ENCODE measurements at regions not wholly inside any gene's neighbourhood (a gene's known extent, or its start where the extent isn't known, plus 50 kb on each side); places are given as distances from the start of the nearest gene placed in this dataset.
A peak's percentile ranks its signal among the peaks of the same experiment; 100 is the strongest.

DNA sequence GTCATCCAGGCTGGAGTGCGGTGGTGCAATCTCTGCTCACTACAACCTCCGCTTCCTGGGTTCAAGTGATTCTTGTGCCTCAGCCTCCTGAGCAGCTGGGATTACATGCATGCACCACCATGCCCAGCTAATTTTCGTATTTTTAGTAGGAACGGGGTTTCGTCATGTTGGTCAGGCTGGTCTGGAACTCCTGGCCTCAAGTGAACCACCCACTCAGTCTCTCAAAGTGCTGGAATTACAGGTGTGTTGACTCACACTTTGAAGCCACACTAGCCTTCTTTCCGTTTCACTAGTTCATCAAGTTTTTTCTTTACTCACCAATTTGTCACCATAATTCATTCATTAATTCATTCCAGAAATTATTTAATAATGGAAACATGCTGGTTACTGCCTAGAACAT is 298.4 kb upstream of the MTNR1B start:
- H3K9me3 ChIP-seq, result no peaks in the 10 kb centered on the region
- TF ChIP-seq, protein P1, sequence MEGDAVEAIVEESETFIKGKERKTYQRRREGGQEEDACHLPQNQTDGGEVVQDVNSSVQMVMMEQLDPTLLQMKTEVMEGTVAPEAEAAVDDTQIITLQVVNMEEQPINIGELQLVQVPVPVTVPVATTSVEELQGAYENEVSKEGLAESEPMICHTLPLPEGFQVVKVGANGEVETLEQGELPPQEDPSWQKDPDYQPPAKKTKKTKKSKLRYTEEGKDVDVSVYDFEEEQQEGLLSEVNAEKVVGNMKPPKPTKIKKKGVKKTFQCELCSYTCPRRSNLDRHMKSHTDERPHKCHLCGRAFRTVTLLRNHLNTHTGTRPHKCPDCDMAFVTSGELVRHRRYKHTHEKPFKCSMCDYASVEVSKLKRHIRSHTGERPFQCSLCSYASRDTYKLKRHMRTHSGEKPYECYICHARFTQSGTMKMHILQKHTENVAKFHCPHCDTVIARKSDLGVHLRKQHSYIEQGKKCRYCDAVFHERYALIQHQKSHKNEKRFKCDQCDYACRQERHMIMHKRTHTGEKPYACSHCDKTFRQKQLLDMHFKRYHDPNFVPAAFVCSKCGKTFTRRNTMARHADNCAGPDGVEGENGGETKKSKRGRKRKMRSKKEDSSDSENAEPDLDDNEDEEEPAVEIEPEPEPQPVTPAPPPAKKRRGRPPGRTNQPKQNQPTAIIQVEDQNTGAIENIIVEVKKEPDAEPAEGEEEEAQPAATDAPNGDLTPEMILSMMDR (IDR thresholded peaks at IDR 0.05), result no peak
- peaks cover 0 to 1% of the 10 kb centered on the region in 2 donors for H3K4me1 ChIP-seq
- no peaks in the 10 kb centered on the region for H3K36me3 ChIP-seq
- DNase-seq (ENCODE audit: low spot score), result no peak
- H3K27ac ChIP-seq, result no peak overlapping the region
- no peaks in the 10 kb centered on the region for H3K27me3 ChIP-seq
- no peak overlapping the region for H3K4me3 ChIP-seq

DNA sequence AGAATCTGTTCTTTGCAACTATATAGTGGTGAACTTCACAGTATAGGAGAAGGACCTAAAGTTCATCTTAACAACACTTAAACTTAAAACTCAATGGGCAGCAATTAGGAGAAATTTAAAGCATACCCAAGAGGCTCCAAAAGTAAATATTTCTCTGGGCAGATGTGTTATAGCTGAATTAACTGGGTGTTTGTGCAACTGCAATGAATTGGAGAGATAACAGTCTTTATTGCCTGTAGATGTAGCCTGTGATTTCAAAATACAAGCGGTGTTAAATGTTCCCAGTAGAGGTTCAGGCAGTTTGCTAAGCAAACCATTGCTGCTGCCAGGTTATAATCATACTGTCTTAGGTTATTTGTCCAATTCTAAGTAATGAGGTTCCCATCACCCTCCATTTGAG is 294.1 kb upstream of the MTNR1B start:
- H3K9me3 ChIP-seq, result no peaks in the 10 kb centered on the region
- H3K36me3 ChIP-seq, result no peaks in the 10 kb centered on the region
- peaks cover 0 to 12% of the 10 kb centered on the region in 2 donors for H3K4me1 ChIP-seq
- H3K4me3 ChIP-seq, result no peak overlapping the region
- no peak overlapping the region for H3K27ac ChIP-seq
- TF ChIP-seq, protein P1 (IDR thresholded peaks at IDR 0.05), result no peak
- H3K27me3 ChIP-seq, result no peaks in the 10 kb centered on the region
- DNase-seq (ENCODE audit: low spot score), result no peak

DNA sequence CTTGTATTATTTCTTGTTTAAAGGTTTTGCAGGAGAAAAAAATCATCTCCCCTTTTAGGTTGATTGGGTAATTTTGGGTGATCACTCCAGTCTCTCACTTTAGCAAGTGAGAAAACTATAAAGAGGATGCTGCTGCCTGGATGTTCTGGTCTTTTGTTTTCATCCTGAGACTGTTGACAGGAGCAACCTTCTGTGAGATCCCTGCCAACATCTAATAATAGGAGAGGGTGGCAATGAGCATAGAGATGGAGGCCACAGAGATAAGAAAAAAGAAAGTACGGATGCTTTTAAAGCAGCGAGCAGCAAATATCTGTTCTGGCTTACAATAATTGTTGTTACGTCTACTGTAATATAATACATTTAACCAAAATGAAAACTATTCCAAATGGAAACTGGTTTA is 293.6 kb upstream of the MTNR1B start:
- H3K27me3 ChIP-seq, result no peaks in the 10 kb centered on the region
- H3K27ac ChIP-seq, result peak overlapping the region; percentile 7 to 60
- no peaks in the 10 kb centered on the region for H3K36me3 ChIP-seq
- H3K9me3 ChIP-seq, result no peaks in the 10 kb centered on the region
- TF ChIP-seq, protein P1 (IDR thresholded peaks at IDR 0.05), result no peak
- DNase-seq (ENCODE audit: low spot score), result no peak
- H3K4me3 ChIP-seq, result no peak overlapping the region
- peaks cover 0 to 12% of the 10 kb centered on the region in 2 donors for H3K4me1 ChIP-seq

DNA sequence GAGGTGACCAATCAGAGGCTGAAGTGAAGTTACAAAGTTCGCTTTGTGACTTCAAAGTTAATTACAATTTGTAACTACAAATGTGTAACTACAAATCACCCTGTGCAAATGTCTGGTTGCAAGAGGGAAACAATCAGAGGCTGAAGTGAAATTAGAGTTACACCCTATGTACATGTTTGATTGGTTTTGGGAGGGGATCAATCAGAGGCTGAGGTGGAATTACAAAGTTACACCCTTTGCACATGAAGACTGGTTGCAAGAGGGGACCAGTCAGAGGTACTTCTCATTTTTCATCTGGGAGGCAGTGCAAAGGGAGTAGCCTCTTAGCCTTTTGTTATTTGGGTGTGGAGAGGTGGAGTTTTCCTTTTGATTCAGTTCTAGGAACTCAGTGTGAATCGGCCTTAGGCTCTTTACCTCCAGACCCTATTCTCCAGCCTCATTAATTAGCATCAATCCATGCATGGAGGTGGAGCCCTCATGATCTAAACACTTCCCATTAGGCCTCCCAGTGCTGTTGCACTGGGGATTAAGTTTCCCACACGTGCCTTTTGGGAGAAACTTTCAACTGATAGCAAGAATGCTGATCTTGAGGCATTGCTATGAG is 291.3 kb upstream of the MTNR1B start:
- no peak overlapping the region for H3K4me3 ChIP-seq
- no peaks in the 10 kb centered on the region for H3K9me3 ChIP-seq
- DNase-seq (ENCODE audit: low spot score), result no peak
- H3K27me3 ChIP-seq, result no peaks in the 10 kb centered on the region
- TF ChIP-seq, protein P1 (IDR thresholded peaks at IDR 0.05), result no peak
- H3K27ac ChIP-seq, result no peak overlapping the region
- peaks cover 0 to 12% of the 10 kb centered on the region in 2 donors for H3K4me1 ChIP-seq
- no peaks in the 10 kb centered on the region for H3K36me3 ChIP-seq

DNA sequence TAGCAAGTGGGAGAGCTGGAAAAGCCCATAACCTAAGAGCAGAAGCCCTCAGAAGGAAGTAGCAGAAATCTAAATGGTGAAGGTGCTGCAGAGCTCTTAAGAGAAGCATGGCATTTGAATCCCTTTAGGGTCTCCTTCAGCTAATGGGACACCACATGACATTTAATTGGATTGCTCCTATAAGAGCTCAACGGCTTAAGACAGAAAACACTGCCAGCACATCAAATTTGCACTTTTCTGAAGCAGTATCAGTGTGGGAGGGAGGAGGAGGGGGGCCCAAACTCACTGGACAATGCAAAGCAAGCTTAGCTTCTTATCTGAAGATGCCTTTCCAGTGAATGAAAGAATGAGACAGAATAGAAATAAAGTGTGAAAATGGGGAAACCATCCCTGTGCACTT is 287.9 kb upstream of the MTNR1B start:
- no peaks in the 10 kb centered on the region for H3K9me3 ChIP-seq
- no peak overlapping the region for H3K4me3 ChIP-seq
- no peaks in the 10 kb centered on the region for H3K27me3 ChIP-seq
- H3K4me1 ChIP-seq, result peaks cover 0 to 6% of the 10 kb centered on the region in 2 donors
- H3K27ac ChIP-seq, result no peak overlapping the region
- H3K36me3 ChIP-seq, result no peaks in the 10 kb centered on the region
- TF ChIP-seq, protein P1 (IDR thresholded peaks at IDR 0.05), result no peak
- DNase-seq (ENCODE audit: low spot score), result no peak

DNA sequence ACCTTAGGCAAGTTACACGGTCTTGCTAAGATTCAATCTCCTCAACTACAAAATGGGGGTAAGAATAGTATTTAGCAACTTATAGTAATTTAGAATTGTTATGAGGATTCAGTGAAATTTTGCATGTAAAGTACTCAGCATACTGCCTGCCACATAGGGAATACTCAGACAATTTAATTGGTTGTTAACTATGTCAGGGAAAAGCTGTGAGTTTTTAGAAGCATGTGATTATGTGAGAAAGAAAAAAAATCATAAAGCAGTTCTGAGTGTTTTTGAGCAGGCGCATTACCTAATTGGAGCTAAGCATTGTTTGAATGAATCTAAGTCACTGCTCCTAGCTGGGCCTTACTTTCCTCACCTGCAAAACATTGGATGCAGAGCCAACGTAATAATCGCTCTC is 287.3 kb upstream of the MTNR1B start:
- TF ChIP-seq, protein P1 (IDR thresholded peaks at IDR 0.05), result no peak
- no peaks in the 10 kb centered on the region for H3K9me3 ChIP-seq
- no peak overlapping the region for H3K4me3 ChIP-seq
- H3K36me3 ChIP-seq, result no peaks in the 10 kb centered on the region
- H3K27ac ChIP-seq, result no peak overlapping the region
- H3K27me3 ChIP-seq, result no peaks in the 10 kb centered on the region
- peaks cover 0 to under 1% of the 10 kb centered on the region in 2 donors for H3K4me1 ChIP-seq
- DNase-seq (ENCODE audit: low spot score), result no peak

All from right atrium auricular region (tissue), 2 donors.